ENCODE measurements at regions not wholly inside any gene's neighbourhood (a gene's known extent, or its start where the extent isn't known, plus 50 kb on each side); places are given as distances from the start of the nearest gene placed in this dataset.

DNA sequence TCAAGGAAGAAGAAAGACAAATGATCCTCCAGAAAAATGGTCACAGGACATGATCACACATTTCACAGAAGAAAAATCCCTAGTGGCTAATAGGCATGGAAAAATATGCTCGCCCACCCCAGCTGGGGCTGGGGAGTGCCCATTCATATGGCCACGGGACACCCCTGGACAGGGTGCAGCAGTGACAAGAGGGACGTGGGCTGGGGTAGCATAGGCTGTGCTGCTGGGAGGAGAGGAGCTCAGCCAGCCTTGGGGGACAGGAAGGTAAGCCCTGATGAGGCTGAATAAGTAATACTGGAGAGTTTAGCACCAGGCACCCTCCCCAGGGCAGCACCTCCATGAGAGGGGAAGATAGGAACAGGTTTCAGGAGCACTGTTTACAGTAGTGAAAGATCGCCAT, 254.9 kb upstream of the HS6ST1 start:
- TF ChIP-seq EZH2 (optimal IDR thresholded peaks at IDR 0.05; ENCODE audit: low read depth, low read length) (no peak), EZH2phosphoT487 (IDR thresholded peaks at IDR 0.05; ENCODE audit: low read length) (no peak)
- H3K36me3 ChIP-seq (replicated peaks; ENCODE audit: insufficient read depth, low read length), result no peaks in the 10 kb centered on the region
- no peaks in the 10 kb centered on the region for H4K20me1 ChIP-seq (ENCODE audit: insufficient read depth, low read length)
- H3K9me3 ChIP-seq (replicated peaks; ENCODE audit: insufficient read depth, low read length), result no peaks in the 10 kb centered on the region
- H3K4me2 ChIP-seq (ENCODE audit: low read depth, low read length), result no peak overlapping the region
- no peak overlapping the region for H3K4me3 ChIP-seq (ENCODE audit: low read length)
- no peaks in the 10 kb centered on the region for H3K79me2 ChIP-seq (ENCODE audit: low read length)
- no peaks in the 10 kb centered on the region for H3K27me3 ChIP-seq (replicated peaks; ENCODE audit: insufficient read depth, low read length)
- H3K27ac ChIP-seq (ENCODE audit: low read length), result no peak overlapping the region
- no peaks in the 10 kb centered on the region for H3K9me2 ChIP-seq (replicated peaks; ENCODE audit: insufficient read depth, low read length)
- H2AFZ ChIP-seq (ENCODE audit: low read length), result no peak overlapping the region
- DNase-seq, result no peak
- no peaks in the 10 kb centered on the region for H3F3A ChIP-seq (ENCODE audit: insufficient read depth, low read length)
- H3K9ac ChIP-seq (ENCODE audit: low read length), result no peak overlapping the region
- H3K4me1 ChIP-seq (ENCODE audit: low read length), result no peaks in the 10 kb centered on the region

DNA sequence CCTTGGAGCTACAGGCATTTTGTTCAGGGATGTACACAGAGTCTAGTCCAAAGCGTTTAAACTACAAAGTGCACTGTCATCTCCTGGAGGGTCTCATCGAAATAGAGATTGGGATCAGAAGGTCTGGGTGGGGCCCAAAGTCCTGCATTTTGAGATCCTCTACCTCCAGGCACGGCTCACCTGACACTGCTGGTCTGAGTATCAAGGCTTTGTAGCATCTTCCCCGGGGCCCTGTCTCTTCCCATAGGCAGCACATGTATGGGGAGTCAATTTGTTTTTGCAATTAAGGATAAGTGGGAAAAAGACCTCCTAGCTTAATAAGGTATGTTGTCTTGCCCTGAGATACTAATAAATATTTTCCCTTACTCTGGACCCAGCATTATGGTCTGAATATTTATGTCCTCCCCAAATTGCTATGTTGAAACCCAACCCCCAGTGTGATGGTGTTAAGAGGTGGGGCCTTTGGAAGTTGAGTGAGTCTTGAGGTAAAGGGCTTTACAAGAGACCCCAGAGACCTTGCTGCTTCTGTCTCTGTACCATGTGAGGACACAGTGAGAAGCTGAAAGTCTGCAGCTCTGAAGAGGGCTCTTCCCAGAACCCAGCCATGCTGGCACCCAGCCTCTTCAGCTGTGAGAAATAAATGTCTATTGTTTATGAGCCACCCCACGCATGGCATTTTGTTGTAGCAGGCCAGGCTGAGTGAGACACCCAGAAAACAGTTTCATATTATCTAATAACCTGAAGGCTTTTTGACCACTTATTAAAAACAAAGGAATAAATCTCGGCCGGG, 258.7 kb upstream of the HS6ST1 start:
- Histone ChIP-seq H3K4me1 (ENCODE audit: low read length) (no peaks in the 10 kb centered on the region), H2AFZ (ENCODE audit: low read length) (no peak overlapping the region), H3K27ac (ENCODE audit: low read length) (no peak overlapping the region), H3F3A (ENCODE audit: insufficient read depth, low read length) (no peaks in the 10 kb centered on the region), H3K79me2 (ENCODE audit: low read length) (no peaks in the 10 kb centered on the region), H3K9me3 (replicated peaks; ENCODE audit: insufficient read depth, low read length) (no peaks in the 10 kb centered on the region), H3K36me3 (replicated peaks; ENCODE audit: insufficient read depth, low read length) (no peaks in the 10 kb centered on the region), H3K9me2 (replicated peaks; ENCODE audit: insufficient read depth, low read length) (no peaks in the 10 kb centered on the region), H3K9ac (ENCODE audit: low read length) (no peak overlapping the region), H3K4me2 (ENCODE audit: low read depth, low read length) (no peak overlapping the region), H3K4me3 (ENCODE audit: low read length) (no peak overlapping the region), H3K27me3 (replicated peaks; ENCODE audit: insufficient read depth, low read length) (no peaks in the 10 kb centered on the region), H4K20me1 (ENCODE audit: insufficient read depth, low read length) (no peaks in the 10 kb centered on the region)
- no peak for TF ChIP-seq EZH2phosphoT487 (IDR thresholded peaks at IDR 0.05; ENCODE audit: low read length)
- TF ChIP-seq, protein P1, sequence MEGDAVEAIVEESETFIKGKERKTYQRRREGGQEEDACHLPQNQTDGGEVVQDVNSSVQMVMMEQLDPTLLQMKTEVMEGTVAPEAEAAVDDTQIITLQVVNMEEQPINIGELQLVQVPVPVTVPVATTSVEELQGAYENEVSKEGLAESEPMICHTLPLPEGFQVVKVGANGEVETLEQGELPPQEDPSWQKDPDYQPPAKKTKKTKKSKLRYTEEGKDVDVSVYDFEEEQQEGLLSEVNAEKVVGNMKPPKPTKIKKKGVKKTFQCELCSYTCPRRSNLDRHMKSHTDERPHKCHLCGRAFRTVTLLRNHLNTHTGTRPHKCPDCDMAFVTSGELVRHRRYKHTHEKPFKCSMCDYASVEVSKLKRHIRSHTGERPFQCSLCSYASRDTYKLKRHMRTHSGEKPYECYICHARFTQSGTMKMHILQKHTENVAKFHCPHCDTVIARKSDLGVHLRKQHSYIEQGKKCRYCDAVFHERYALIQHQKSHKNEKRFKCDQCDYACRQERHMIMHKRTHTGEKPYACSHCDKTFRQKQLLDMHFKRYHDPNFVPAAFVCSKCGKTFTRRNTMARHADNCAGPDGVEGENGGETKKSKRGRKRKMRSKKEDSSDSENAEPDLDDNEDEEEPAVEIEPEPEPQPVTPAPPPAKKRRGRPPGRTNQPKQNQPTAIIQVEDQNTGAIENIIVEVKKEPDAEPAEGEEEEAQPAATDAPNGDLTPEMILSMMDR (IDR thresholded peaks at IDR 0.05; ENCODE audit: low read length), result no peak
- TF ChIP-seq EZH2 (optimal IDR thresholded peaks at IDR 0.05; ENCODE audit: low read depth, low read length), result no peak
- DNase-seq, result no peak

DNA sequence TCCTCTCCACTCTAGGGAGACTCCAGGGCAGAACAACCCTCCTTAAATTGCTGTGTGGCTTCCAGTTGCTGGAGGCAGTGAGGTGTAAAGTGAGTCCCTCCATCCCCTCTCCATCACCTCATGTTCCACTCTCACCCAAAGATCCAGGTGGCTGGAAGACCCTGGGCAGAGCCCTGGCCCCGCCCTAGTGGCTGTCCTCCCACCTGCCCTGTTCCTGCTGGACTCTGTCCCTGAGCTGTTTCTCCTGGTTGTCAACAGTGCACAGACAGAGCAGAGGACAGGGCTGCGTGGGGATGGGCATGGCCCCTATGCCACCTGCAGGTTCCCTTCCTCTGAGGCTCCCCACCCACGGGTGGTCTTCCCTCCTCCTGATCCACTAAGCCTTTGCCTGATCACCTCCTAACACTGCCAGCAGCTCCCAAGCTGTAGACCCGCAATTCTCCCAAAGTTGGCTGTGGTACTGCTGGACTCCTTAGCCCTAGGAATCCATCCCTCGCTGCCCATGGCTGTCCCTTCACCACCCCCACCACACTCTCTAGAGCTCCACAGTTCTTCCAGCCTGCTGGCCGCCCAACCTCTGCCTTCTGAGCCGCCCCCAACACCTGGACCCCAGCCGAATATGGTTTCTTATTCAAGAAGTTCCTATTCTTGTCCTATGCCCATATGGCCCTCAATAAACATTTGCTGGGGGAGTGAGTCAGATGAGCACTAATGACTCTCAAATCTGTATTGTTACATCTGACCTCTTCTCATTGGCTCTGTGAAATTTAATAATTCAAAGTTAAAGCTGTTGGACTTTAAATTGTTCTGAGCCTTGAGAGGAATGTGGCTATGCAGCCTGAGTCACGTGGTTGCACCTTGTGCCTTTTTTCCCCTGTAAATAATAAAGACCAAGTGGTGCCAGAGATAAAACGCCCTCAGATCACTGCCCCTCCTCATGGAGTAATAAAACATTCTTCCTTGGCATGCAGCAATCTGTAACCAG, 260.0 kb upstream of the HS6ST1 start:
- H3K36me3 ChIP-seq (replicated peaks; ENCODE audit: insufficient read depth, low read length), result no peaks in the 10 kb centered on the region
- H3K27ac ChIP-seq (ENCODE audit: low read length), result no peak overlapping the region
- no peaks in the 10 kb centered on the region for H3K4me1 ChIP-seq (ENCODE audit: low read length)
- H3K9ac ChIP-seq (ENCODE audit: low read length), result no peak overlapping the region
- H2AFZ ChIP-seq (ENCODE audit: low read length), result no peak overlapping the region
- H3K27me3 ChIP-seq (replicated peaks; ENCODE audit: insufficient read depth, low read length), result no peaks in the 10 kb centered on the region
- no peaks in the 10 kb centered on the region for H4K20me1 ChIP-seq (ENCODE audit: insufficient read depth, low read length)
- H3K4me2 ChIP-seq (ENCODE audit: low read depth, low read length), result no peak overlapping the region
- H3K9me2 ChIP-seq (replicated peaks; ENCODE audit: insufficient read depth, low read length), result no peaks in the 10 kb centered on the region
- no peaks in the 10 kb centered on the region for H3F3A ChIP-seq (ENCODE audit: insufficient read depth, low read length)
- DNase-seq, result no peak
- no peaks in the 10 kb centered on the region for H3K79me2 ChIP-seq (ENCODE audit: low read length)
- no peak for TF ChIP-seq EZH2 (optimal IDR thresholded peaks at IDR 0.05; ENCODE audit: low read depth, low read length)
- TF ChIP-seq EZH2phosphoT487 (IDR thresholded peaks at IDR 0.05; ENCODE audit: low read length), result no peak
- TF ChIP-seq, protein P1 (IDR thresholded peaks at IDR 0.05; ENCODE audit: low read length), result no peak
- no peak overlapping the region for H3K4me3 ChIP-seq (ENCODE audit: low read length)
- no peaks in the 10 kb centered on the region for H3K9me3 ChIP-seq (replicated peaks; ENCODE audit: insufficient read depth, low read length)
